HCT116 (cell line): ENCODE measurements at regions not wholly inside any gene's neighbourhood (a gene's known extent, or its start where the extent isn't known, plus 50 kb on each side); places are given as distances from the start of the nearest gene placed in this dataset.

ENCODE experiments used
- ATAC-seq: fragments of 200-7000 bp; cut with Tn5 transposase; 2 replicates; pipeline ENCODE4 v1.9.1; 2020; ENCODE audit warnings: mild to moderate bottlenecking, moderate library complexity
- BruUV-seq: library from RNA; stranded (reverse); fragments of 400-500 nt; replicated peaks from 2 replicates; lab custom pipeline; 2021; lab: Mats Ljungman, UMichigan
- CTCF ChIA-PET: fragments of 300-600 bp; sonication (Branson Sonifier 250); formaldehyde crosslinking; loops from one replicate; lab custom pipeline; 2021; ENCODE audit warnings: antibody characterized with exemption; lab: Charles Lee
- POLR2A ChIA-PET: fragments of 300-600, 350-600 bp; sonication (Branson Sonifier 250); formaldehyde crosslinking; loops from one replicate; lab custom pipeline; 2021; ENCODE audit warnings: antibody characterized with exemption; lab: Charles Lee
- RAD21 ChIA-PET, 2 experiments: fragments of 300-600 bp; sonication (Branson Sonifier 250); formaldehyde crosslinking; loops; one replicate each; lab custom pipeline; 2023; ENCODE audit warnings: low total read pairs in 2 of 2; ENCODE audit not compliant: uncharacterized antibody in 2 of 2, unreplicated experiment in 2 of 2, low non-redundant PET in 1 of 2; lab: Charles Lee
- DNase-seq: peaks from one replicate; pipeline ENCODE4 v3.0.0-alpha.2; 2010; ENCODE audit warnings: low read depth, low spot score
- H2AFZ ChIP-seq: fragments of 200-600 bp; shearing (Covaris generic), sonication (generic); 2 replicates; pipeline ENCODE4 v1.6.1; 2017; ENCODE audit warnings: low read depth, mixed run types, mixed read lengths, antibody characterized with exemption, low read length; ENCODE audit not compliant: poor library complexity, severe bottlenecking
- H3K27ac ChIP-seq: 2 replicates; pipeline ENCODE4 v1.5.1; 2012; ENCODE audit warnings: low read depth, low read length
- H3K27me3 ChIP-seq: fragments of 200-600 bp; sonication (generic); 2 replicates; pipeline ENCODE4 v1.6.1; 2016; ENCODE audit warnings: mixed run types, low read length, mixed read lengths; ENCODE audit not compliant: insufficient read depth
- H3K36me3 ChIP-seq, 2 experiments: fragments of 200-500 bp in 1 of 2; fragments of 200-600 bp in 1 of 2; sonication (Bioruptor generic) in 1 of 2; sonication (generic) in 1 of 2; 2 replicates each; pipeline versions ENCODE4 v1.5.1 to v1.6.1; 2014 to 2016; ENCODE audit warnings: low read length in 2 of 2, inconsistent platforms in 1 of 2, mixed read lengths in 1 of 2, mixed run types in 1 of 2; ENCODE audit not compliant: insufficient read depth in 2 of 2, control insufficient read depth in 1 of 2
- H3K4me1 ChIP-seq, 2 experiments: fragments of 200-600 bp in 1 of 2; sonication (generic) in 1 of 2; 2 replicates each; pipeline versions ENCODE4 v1.5.1 to v1.6.1; 2012 to 2017; ENCODE audit warnings: low read length in 2 of 2, inconsistent platforms in 1 of 2, mild to moderate bottlenecking in 1 of 2, mixed read lengths in 1 of 2, mixed run types in 1 of 2, moderate library complexity in 1 of 2; ENCODE audit not compliant: insufficient read depth in 2 of 2, control insufficient read depth in 1 of 2
- H3K4me2 ChIP-seq: fragments of 200-600 bp; sonication (generic); 2 replicates; pipeline ENCODE4 v1.6.1; 2017; ENCODE audit warnings: mixed run types, low read length, mixed read lengths
- H3K4me3 ChIP-seq, 2 experiments: fragments of 200-600 bp in 1 of 2; sonication (generic) in 1 of 2; replicated peaks in 1 of 2; 2 replicates each; pipeline ENCODE4 v1.5.1; 2011 to 2016; ENCODE audit warnings: low read length in 2 of 2, control low read depth in 1 of 2, low read depth in 1 of 2, mild to moderate bottlenecking in 1 of 2, mixed read lengths in 1 of 2, mixed run types in 1 of 2
- H3K79me2 ChIP-seq: fragments of 200-600 bp; sonication (generic); 2 replicates; pipeline ENCODE4 v1.6.1; 2017; ENCODE audit warnings: mild to moderate bottlenecking, mixed run types, low read length, moderate library complexity, mixed read lengths; ENCODE audit not compliant: insufficient read depth
- H3K9ac ChIP-seq: fragments of 200-600 bp; sonication (generic); 2 replicates; pipeline ENCODE4 v1.6.1; 2016; ENCODE audit warnings: low read length, mixed read lengths
- H3K9me2 ChIP-seq: fragments of 200-600 bp; sonication (generic), shearing (Covaris generic); 2 replicates; pipeline ENCODE4 v1.6.1; 2017; ENCODE audit warnings: mixed run types, mild to moderate bottlenecking, moderate library complexity; ENCODE audit not compliant: insufficient read depth
- H3K9me3 ChIP-seq, 2 experiments: fragments of 200-500 bp in 1 of 2; fragments of 200-600 bp in 1 of 2; sonication (Bioruptor generic) in 1 of 2; sonication (generic) in 1 of 2; 2 replicates each; pipeline ENCODE4 v1.6.1; 2014 to 2017; ENCODE audit warnings: low read length in 2 of 2, mixed read lengths in 2 of 2, inconsistent platforms in 1 of 2, low read depth in 1 of 2, mild to moderate bottlenecking in 1 of 2, mixed run types in 1 of 2, moderate library complexity in 1 of 2; ENCODE audit not compliant: control insufficient read depth in 1 of 2, insufficient read depth in 1 of 2
- H4K20me1 ChIP-seq: fragments of 200-600 bp; sonication (generic), shearing (Covaris generic); 2 replicates; pipeline ENCODE4 v1.6.1; 2017; ENCODE audit warnings: mixed run types, mild to moderate bottlenecking, moderate library complexity; ENCODE audit not compliant: insufficient read depth
- CBX3 ChIP-seq: IDR thresholded peaks from 2 replicates; pipeline ENCODE4 v1.6.1; 2012; ENCODE audit warnings: low read depth
- CEBPB ChIP-seq: IDR thresholded peaks from 2 replicates; pipeline ENCODE4 v1.6.1; 2012; ENCODE audit warnings: low read depth
- CTCF ChIP-seq, 3 experiments: fragments of 200-600 bp in 1 of 3; sonication (generic) in 1 of 3; IDR thresholded peaks in 2 of 3; conservative IDR thresholded peaks in 1 of 3; 2 replicates each; pipeline ENCODE4 v1.5.1; 2012 to 2017; ENCODE audit warnings: low read depth in 2 of 3, low read length in 2 of 3, antibody characterized with exemption in 1 of 3, borderline replicate concordance in 1 of 3, control low read depth in 1 of 3, mild to moderate bottlenecking in 1 of 3, mixed read lengths in 1 of 3, mixed run types in 1 of 3, moderate library complexity in 1 of 3; ENCODE audit not compliant: insufficient read depth in 1 of 3
- ELF1 ChIP-seq: IDR thresholded peaks from 2 replicates; pipeline ENCODE4 v1.6.1; 2012; ENCODE audit warnings: low read depth, borderline replicate concordance
- EZH2 ChIP-seq: fragments of 200-600 bp; sonication (generic); IDR thresholded peaks from 2 replicates; pipeline ENCODE4 v1.6.1; 2017; ENCODE audit warnings: antibody characterized with exemption, mixed run types
- EZH2phosphoT487 ChIP-seq: fragments of 200-600 bp; IDR thresholded peaks from 2 replicates; pipeline ENCODE4 v1.6.1; 2018; ENCODE audit warnings: antibody characterized with exemption, borderline replicate concordance
- FOSL1 ChIP-seq: IDR thresholded peaks from 2 replicates; pipeline ENCODE4 v1.6.1; 2012; ENCODE audit warnings: low read depth
- JUND ChIP-seq: IDR thresholded peaks from 2 replicates; pipeline ENCODE4 v1.6.1; 2012
- POLR2AphosphoS5 ChIP-seq: IDR thresholded peaks from 2 replicates; pipeline ENCODE4 v1.6.1; 2011; ENCODE audit warnings: mild to moderate bottlenecking, low read depth, low read length, moderate library complexity
- TCF7L2 ChIP-seq: IDR thresholded peaks from 2 replicates; pipeline ENCODE4 v1.7.0; 2011; ENCODE audit warnings: borderline replicate concordance, inconsistent platforms; ENCODE audit not compliant: insufficient read depth, insufficient read length; ENCODE audit errors: extremely low read depth
- ZBTB33 ChIP-seq: IDR thresholded peaks from 2 replicates; pipeline ENCODE4 v1.6.1; 2011; ENCODE audit warnings: mild to moderate bottlenecking, low read length, moderate library complexity; ENCODE audit not compliant: insufficient replicate concordance; ENCODE audit errors: extremely low read depth
- ZFX ChIP-seq: fragments of 450-650 bp; IDR thresholded peaks from 2 replicates; pipeline ENCODE4 v1.6.1; 2017
- ZNF274 ChIP-seq: fragments of 200-500 bp; sonication (Bioruptor generic); IDR thresholded peaks from 2 replicates; pipeline ENCODE4 v1.6.1; 2014; ENCODE audit warnings: mild to moderate bottlenecking, low read depth, low read length, inconsistent platforms
- intact Hi-C: fragments of 100-400 bp; cut with micrococcal nuclease; formaldehyde crosslinking; loops from 2 replicates; pipeline ENCODE4 v1.10.0; 2022
- TF ChIP-seq, protein P1 (sequence below): IDR thresholded peaks from 2 replicates; pipeline ENCODE4 v1.6.1; 2012
- TF ChIP-seq, protein P2 (sequence below): IDR thresholded peaks from 2 replicates; pipeline ENCODE4 v1.6.1; 2012; ENCODE audit warnings: low read depth

DNA sequence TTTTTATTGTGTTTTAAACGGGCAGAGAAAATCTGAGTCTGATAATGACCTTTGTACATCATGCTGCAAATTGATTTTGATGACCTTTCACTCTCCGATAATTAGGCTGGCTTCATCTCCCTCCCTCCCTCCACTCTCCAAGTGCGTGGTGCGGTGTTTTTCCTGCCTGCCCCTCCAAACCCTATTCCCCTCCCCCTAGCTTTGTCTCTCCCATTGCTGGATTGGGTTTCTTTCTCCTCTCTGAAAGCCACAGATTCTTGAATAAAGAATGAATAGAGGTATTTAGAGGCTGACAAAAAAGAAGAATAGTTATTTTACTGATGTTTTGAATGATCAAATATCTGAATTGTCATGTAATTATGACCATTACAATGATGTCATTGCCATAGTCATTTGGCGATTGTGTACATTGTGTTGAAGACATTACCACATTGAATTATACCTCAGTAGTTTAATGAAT, 571.1 kb upstream of the ZNF608 start:
- Histone ChIP-seq H3K4me2 (no peak overlapping the region), H4K20me1 (no peaks in the 10 kb centered on the region), H3K4me3 (no peak overlapping the region), H3K9me3 (no peaks in the 10 kb centered on the region), H3K36me3 (no peaks in the 10 kb centered on the region), H3K9ac (no peak overlapping the region), H3K79me2 (no peaks in the 10 kb centered on the region), H3K27me3 (no peaks in the 10 kb centered on the region), H3K9me2 (no peaks in the 10 kb centered on the region; the same call in 1 of the 2 replicates), H3K4me1 (no peaks in the 10 kb centered on the region), H2AFZ (no peak overlapping the region), H3K27ac (no peak overlapping the region)
- BruUV-seq = no TSS peak
- TF ChIP-seq JUND (no peak), CTCF (IDR thresholded peaks at IDR 0.05 in 2 of 3, conservative IDR thresholded peaks at IDR 0.05 in 1 of 3; ENCODE audit: borderline replicate concordance in 1 of 3, insufficient read depth in 1 of 3, low read depth in 2 of 3, low read length in 2 of 3) (no peak), EZH2 (no peak), ZNF274 (no peak), POLR2AphosphoS5 (no peak), ZBTB33 (no peak), EZH2phosphoT487 (no peak), TCF7L2 (no peak), CEBPB (no peak), CBX3 (no peak), ELF1 (no peak), FOSL1 (no peak), ZFX (no peak)
- TF ChIP-seq, protein P1, sequence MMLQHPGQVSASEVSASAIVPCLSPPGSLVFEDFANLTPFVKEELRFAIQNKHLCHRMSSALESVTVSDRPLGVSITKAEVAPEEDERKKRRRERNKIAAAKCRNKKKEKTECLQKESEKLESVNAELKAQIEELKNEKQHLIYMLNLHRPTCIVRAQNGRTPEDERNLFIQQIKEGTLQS = no peak
- TF ChIP-seq, protein P2, sequence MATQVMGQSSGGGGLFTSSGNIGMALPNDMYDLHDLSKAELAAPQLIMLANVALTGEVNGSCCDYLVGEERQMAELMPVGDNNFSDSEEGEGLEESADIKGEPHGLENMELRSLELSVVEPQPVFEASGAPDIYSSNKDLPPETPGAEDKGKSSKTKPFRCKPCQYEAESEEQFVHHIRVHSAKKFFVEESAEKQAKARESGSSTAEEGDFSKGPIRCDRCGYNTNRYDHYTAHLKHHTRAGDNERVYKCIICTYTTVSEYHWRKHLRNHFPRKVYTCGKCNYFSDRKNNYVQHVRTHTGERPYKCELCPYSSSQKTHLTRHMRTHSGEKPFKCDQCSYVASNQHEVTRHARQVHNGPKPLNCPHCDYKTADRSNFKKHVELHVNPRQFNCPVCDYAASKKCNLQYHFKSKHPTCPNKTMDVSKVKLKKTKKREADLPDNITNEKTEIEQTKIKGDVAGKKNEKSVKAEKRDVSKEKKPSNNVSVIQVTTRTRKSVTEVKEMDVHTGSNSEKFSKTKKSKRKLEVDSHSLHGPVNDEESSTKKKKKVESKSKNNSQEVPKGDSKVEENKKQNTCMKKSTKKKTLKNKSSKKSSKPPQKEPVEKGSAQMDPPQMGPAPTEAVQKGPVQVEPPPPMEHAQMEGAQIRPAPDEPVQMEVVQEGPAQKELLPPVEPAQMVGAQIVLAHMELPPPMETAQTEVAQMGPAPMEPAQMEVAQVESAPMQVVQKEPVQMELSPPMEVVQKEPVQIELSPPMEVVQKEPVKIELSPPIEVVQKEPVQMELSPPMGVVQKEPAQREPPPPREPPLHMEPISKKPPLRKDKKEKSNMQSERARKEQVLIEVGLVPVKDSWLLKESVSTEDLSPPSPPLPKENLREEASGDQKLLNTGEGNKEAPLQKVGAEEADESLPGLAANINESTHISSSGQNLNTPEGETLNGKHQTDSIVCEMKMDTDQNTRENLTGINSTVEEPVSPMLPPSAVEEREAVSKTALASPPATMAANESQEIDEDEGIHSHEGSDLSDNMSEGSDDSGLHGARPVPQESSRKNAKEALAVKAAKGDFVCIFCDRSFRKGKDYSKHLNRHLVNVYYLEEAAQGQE = no peak
- DNase-seq = no peak
- RAD21 ChIA-PET = no interaction called here
- no peak for ATAC-seq
- CTCF ChIA-PET = no interaction called here
- POLR2A ChIA-PET = no interaction called here
- intact Hi-C loops = no loop called here
